HG02938 (cell line): ENCODE measurements at regions not wholly inside any gene's neighbourhood (a gene's known extent, or its start where the extent isn't known, plus 50 kb on each side); places are given as distances from the start of the nearest gene placed in this dataset.
"Not testable (repeated sequence)": the region's sequence is repeated elsewhere in the genome, so short reads cannot be mapped to it uniquely, and the experiment has no call there.

Experiments used
- ATAC-seq: cut with Tn5 transposase; IDR thresholded peaks from one replicate; pipeline ENCODE4 v1.9.1; 2021; ENCODE audit warnings: mild to moderate bottlenecking, moderate library complexity; ENCODE audit not compliant: unreplicated experiment

GRCh38 chr7:68547799-68548198, 1050.5 kb upstream of the AUTS2 start:
- no peak for ATAC-seq

GRCh38 chr7:68550027-68550426, 1048.2 kb upstream of the AUTS2 start:
- no peak for ATAC-seq

DNA sequence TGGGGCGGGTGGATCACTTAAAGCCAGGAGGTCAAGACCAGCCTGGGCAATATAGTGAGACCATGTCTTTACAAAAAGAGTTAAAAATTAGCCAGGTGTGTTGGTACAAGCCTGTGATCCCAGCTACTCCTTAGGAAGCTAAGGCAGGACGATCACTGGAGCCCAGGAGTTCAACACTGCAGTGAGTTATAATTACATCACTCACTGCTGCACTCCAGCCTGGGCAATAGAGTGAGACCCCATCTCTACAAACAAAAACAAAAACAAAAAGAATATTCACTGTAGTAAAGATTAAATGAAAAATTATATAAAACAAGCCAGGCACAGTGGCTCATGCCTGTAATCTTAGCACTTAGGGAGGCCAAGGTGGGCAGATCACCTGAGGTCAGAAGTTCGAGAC, 1047.6 kb upstream of the AUTS2 start:
- no peak for ATAC-seq

DNA sequence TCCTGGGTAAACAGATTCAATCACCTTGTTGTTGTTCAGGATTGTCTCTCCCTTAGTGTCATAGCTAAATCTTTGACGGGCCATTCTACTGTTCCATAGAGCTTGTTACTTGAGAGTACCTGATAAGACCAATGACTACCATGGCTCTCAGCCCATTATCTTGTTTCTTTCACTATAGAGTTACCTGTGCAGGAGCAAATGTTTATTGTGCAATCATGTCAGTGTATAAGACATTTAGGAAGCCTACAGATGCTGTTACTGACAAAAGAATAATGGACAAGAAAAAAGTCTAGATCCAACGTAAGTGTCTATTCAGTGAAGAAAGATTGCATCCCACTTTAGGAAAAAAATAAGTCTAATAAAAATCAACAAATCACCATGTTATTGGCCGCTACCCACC, 1041.7 kb upstream of the AUTS2 start:
- ATAC-seq: no peak

DNA sequence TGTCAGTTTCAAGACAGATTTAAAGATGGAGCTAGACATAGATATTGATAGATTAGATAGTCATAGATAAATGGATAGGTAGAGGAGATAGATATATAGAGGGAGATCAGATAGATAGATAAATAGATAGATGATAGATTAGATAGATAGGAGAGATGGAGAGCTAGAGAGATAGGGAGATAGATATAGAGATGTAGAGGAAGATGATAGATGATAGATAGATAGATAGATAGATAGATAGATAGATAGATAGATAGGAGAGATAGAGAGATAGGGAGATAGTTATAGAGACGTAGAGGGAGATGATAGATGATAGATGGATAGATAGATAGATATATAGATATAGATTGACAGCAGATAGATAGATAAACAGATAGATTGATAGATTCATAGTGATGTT, 1038.8 kb upstream of the AUTS2 start:
- ATAC-seq: no peak

DNA sequence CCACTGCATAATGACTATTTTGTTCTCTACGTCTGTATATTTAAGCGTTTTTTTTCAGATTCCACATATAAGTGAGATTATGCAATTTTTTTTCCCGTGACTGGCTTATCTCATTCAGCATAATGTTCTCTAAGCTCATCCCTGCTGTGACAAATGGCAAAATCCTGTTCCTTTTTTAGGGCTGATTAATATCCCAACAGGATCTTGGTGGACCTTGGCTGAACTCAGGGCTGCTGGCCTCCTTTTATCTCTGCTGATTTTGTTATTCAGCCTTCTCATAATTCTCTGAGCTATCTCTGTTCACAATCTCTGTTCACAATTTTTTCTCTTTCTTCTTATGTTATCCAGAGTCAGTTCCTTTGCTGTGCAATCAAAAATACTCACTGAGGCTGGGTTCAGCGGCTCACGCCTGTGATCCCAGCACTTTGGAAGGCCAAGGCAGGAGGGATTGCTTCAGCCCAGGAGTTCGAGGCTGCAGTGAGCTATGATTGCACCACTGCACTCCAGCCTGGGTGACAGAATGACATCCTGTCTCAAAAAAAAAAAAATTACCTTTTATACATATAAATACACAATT, 1035.9 kb upstream of the AUTS2 start:
- no peak for ATAC-seq

DNA sequence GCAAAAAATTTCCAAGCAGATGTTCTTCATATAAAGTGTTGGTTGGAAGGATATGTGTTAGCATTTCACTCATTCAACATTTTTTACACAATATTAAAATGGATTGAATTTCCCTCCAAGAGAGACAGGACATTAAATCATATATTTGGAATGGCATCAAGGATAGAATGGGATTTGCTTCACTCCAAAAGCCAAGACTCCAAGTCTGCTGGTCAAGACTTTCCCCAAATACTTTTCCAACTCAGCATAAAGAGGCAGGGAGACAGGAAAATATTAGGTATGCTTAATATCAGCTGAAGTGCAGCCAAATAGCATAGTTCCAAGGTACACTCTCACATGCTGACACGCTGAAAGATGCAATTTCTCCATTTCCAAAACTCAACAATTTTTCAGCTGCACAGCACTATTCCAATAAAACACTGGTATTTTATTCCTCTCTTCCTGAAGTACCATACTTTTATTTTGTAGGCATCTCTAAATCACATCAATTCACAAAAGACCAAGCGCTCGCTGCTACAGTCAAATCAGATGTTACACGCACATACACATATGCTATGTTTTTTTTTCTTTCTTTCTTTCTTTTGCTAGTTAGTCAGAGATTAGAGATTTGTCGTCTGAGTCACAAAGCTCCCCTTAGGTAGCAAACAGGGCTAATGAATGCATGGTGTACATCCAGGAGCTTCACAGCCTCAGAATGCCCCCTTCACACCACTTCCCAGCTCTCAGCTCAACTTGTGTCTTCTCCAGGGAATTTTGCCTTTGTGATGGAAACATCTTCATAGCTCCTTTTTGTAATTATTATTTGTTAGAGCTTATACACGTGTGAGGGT, 1033.8 kb upstream of the AUTS2 start:
- no peak for ATAC-seq

DNA sequence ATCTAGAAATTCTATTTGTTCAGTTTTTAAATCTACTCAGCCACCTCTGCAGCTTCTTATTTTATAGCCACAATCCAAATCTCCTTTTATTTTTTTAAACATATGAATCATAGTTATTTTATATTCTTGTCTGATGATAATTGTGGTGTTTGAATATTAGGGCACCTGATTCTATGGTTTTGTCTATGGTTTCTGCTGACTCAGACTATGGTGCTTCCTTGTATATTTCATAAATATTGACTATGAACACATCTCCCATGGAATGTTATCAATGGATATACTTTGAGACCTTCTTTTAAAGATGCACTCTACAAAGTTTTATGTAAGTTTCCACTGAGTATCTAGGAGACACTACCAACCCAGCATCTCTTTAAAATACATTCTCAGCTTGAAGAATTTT, 1027.0 kb upstream of the AUTS2 start:
- ATAC-seq: no peak

DNA sequence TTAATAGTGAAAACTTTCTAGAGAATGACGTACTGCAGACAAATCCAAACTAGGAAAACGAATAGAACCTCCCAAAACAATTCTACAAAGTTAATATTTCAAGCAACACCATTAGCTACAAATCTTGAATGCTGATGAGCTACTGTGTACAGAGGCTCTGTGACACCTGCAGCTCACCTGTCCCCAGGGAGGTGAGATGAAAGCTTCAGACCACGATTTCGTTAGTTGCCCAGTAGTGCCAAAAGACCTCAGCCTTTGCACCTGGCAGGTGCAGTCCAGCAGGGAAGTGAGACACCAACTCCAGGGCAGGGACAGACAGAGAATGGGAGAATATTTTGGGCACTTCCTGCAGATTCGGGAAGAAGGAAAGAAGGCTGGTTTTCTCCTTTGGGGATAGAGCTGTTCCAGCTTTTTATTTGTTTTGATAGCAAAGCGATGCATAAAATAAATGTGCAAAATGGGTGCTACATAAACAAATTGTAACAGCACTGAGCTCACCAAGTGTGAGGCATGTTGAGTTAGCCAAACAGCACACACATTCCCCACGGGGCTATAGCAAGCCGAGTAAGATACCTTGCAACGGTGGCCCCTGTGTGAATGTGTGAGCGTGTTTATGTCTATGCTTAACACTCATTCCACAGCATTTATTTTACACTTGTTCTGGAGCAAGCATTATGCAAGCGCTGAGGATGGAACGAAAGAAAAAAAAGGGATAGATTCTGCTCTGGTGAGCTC, 1024.8 kb upstream of the AUTS2 start:
- ATAC-seq: no peak

- no peak for ATAC-seq
Measured at GRCh38 chr7:68576366-68576765, 1021.9 kb upstream of the AUTS2 start.

DNA sequence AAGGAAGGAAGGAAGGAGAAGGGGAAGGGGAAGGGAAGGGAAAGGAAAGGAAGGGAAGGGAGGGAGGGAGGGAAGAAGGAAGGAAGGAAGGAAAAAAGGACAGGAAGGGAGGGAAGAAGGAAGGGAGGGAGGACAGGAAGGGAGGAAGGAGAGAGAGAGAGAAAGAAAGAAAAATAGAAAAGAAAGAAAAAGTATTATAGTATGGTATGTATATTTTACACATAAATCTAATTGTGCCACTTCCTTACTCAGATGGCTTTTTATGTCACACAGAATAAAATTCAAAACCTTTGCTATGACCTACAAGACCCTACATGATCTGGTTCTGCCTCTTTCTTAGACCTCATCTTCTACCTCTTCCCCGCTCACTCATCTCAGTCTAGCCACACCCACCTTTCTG, 1016.9 kb upstream of the AUTS2 start:
- ATAC-seq: no peak

DNA sequence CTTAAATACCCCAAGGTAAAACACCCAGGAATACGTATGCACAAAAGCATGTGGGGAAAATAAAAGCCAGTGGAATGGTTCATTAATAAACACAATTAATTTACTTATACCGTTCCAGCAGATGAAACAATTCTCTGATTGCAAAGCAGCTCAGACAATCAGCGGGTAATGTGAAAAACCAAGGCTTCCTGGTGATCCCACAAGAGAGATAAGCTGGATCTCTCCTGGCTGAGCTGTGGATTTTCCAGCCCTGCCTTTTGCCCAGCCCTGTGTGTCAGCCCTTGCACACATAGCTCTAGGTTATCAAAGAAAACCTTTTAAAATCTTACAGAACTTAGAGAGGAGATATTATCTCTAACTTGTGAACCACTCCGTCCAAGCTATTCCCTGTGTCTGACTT, 1010.7 kb upstream of the AUTS2 start:
- no peak for ATAC-seq

- ATAC-seq: no peak
Measured at GRCh38 chr7:68601826-68602225, 996.4 kb upstream of the AUTS2 start.

- ATAC-seq: no peak
Measured at GRCh38 chr7:68604541-68604940, 993.7 kb upstream of the AUTS2 start.

- no peak for ATAC-seq
Measured at GRCh38 chr7:68610701-68611100, 987.6 kb upstream of the AUTS2 start.

- no peak for ATAC-seq
Measured at GRCh38 chr7:68613405-68613804, 984.9 kb upstream of the AUTS2 start.

- no peak for ATAC-seq
Measured at GRCh38 chr7:68613897-68614296, 984.4 kb upstream of the AUTS2 start.

DNA sequence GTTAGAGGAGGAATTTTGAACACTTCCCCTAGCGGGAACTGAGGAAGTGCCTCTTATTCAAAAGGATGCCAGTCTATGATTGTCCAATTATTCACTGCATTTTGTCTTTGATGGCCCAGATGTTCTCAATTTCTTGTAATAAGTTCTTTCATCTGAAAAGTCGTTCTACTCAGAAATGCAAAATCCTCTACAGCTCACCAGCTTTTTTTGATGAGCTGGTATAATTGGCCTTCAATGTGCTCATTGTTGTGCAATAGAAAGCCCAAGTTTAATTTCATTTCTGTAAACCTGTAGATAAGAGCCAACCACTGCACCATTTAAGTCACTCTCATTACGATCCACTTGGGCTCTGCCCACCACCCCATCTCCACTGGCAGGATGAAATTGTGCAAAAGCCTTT, 978.7 kb upstream of the AUTS2 start:
- ATAC-seq: no peak

DNA sequence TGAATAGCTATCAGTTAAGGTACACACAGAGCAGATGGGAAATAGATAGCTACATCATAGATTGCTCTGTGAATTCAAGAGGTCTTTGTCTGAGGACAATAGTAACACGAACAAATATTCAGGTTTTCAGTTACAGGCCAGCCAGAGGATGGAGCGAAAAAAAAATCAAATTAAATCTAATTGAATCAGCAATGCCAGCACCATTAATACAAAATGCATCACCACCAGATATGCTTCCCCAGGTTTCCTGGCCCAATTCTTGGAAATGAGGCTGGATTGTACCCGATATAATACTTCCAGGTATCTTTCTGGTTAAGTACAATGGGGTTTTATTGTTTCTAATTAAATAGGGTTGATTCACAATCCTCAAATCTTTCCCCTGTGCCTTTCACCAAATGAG, 975.8 kb upstream of the AUTS2 start:
- ATAC-seq: no peak

GRCh38 chr7:68623030-68623429, 975.2 kb upstream of the AUTS2 start:
- ATAC-seq: no peak

- ATAC-seq: no peak
Measured at GRCh38 chr7:68627247-68627864, 970.9 kb upstream of the AUTS2 start.

DNA sequence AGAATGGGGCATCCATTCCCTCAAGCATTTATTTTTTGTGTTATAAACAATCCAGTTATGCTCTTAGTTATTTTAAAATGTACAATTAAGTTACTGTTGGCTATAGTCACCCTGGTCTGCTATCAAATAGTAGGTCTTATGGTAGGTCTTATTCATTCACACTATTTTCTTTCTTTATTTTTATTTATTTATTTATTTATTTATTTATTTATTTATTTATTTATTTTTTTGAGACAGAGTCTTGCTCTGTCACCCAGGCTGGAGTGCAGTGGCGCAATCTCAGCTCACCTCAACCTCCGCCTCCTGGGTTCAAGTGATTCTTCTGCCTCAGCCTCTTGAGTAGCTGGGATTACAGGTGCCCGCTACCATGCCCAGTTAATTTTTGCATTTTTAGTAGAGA, 967.4 kb upstream of the AUTS2 start:
- ATAC-seq: not testable (repeated sequence)
